GM19452 (cell line): ENCODE measurements at regions not wholly inside any gene's neighbourhood (a gene's known extent, or its start where the extent isn't known, plus 50 kb on each side); places are given as distances from the start of the nearest gene placed in this dataset.
A peak's percentile ranks its signal among the peaks of the same experiment; 100 is the strongest.

Experiments
- ATAC-seq: cut with Tn5 transposase; IDR thresholded peaks from one replicate; pipeline ENCODE4 v1.9.1; 2021; ENCODE audit not compliant: unreplicated experiment

GRCh38 chr17:33964344-33964979 lies 290.6 kb upstream of the CCL2 start:
- peak; percentile 75 for ATAC-seq

- ATAC-seq = no peak
Observed at GRCh38 chr17:33966410-33967059, 288.6 kb upstream of the CCL2 start.

GRCh38 chr17:33967608-33968349 lies 287.3 kb upstream of the CCL2 start:
- no peak for ATAC-seq

GRCh38 chr17:33968350-33969044 lies 286.6 kb upstream of the CCL2 start:
- peak; percentile 55 for ATAC-seq

DNA sequence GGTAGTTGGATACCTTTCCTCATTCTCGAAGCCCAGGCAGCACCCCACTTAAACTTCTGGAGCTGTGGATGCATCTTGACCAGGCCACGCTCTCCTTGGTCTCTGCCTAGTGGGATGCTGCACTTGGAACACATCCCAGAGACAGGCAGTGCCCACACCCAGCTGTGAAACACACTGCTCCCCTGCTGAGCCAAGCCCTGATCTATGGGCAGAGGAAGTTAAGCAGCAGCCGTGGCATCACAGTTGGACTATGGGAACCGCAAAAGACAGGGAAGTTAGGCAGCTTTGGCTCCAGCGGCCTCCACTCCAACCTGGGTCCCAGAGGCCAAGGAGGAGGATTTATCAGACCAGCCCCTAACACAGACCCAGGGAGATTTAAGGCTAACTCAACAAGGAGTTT lies 284.8 kb upstream of the CCL2 start:
- no peak for ATAC-seq

DNA sequence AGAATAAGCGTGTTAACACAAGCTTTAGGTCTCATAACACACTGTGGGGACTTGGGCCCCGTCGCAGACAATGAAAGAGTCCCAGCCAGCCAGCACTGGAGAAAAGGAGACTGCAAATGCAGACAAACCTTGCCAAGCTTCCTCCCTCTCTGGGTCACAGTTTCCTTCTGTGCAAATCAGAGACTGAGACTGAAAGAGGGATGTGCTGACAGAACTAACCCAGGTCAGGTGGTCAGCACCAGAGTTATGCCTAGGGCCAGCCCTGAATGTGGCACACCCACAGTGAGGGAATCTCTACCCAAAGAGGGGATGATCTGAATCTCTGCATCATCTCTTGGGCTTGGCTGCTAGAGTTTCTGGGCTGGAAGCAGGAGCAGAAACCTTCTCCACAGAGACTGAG lies 282.3 kb upstream of the CCL2 start:
- ATAC-seq = no peak

- no peak for ATAC-seq
Observed at GRCh38 chr17:33973491-33973890, 281.6 kb upstream of the CCL2 start.

DNA sequence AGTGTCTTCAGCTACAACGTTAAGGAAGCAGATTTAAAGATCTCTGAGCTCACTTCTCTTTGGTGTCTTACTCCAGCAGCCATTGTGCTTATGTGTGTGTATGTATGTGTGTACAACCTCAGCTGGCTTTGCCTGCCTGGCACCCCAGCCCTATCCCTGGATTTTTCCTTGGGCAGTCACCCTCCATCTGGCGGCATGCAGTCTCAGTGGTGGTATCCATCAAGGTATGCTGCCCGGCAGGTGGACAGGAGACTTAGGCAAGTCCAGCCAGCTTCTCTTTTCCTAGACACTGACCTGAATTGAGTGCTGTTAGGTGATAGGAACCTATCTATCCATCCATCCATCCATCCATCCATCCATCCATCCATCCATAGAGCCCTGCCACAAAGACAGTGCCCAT lies 280.8 kb upstream of the CCL2 start:
- no peak for ATAC-seq

- ATAC-seq = no peak
Observed at GRCh38 chr17:33976831-33977230, 278.3 kb upstream of the CCL2 start.

GRCh38 chr17:33977729-33978514 lies 277.2 kb upstream of the CCL2 start:
- ATAC-seq = no peak

DNA sequence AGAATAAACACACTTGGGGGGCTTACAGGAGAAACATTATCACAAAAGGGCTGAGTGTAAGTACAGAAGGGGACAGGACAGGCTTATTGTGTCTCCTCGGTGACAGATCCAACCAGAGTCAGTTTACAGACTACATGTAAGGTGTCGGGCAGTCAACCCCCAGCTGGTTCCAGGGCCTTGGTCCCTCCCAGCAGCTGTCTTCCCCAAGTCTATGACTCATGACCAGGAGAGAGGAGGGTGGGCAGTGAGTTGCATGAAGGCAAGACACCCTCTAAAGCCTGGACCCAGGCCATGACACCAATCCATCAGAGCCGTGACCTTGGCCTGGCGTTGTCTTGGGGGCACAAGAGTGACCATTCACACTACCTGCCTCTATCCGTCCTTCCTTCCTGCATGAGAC lies 276.2 kb upstream of the CCL2 start:
- no peak for ATAC-seq

DNA sequence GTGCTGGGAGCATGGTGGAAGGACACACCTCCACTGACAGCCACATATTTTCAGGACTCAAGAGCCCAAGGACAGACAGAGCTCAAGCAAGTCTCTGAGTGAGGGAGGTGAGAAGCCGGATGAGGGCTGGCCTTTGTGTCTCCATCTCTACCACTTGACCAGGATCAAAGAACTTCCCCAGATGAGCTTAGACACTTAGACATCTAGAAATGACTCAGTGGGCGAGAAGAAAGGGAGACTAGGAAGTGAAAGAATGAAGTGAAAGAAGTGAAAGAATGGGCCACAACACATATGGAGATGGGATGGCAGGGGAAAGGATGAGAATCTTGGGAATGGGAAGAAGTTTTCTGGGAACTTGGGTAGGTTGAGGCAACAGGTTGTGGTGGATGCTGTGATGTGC lies 274.9 kb upstream of the CCL2 start:
- ATAC-seq = no peak

GRCh38 chr17:33981711-33982601 lies 273.1 kb upstream of the CCL2 start:
- no peak for ATAC-seq

- ATAC-seq = no peak
Observed at GRCh38 chr17:33982909-33983308, 272.2 kb upstream of the CCL2 start.

DNA sequence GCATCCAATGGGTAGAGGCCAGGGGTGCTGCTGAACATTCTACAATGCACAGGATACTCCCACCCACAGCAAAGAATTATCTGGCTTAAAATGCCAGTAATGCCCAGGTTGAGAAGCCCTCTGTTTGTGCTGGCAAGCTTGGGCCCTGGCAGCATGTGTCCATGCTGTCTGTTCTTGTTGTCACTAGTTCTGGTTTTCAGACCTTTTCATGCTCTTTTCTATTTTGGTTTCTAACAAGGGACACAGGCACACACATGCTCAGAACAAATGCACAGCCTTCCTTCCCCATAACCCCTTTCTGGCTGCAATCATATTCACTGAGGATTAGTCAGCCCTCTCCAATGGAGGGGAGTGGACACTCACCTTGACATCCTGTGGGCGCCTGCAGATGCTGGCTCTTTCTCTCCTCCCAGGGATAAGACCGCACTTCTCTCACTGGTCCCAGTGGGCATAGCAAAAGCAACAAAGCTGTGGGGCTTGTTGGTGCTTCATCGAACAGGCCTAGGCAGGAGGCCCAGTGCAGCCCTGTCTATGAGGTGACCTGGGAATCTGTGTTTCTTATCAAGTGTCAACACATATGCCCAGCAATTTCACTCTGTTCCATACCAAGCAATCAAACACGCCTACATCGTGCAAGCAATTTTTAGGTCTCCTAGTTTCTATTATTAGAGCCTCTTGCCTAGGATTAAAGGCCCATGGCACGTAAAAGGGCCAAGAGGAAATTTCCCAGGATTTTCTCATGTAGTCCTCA lies 271.1 kb upstream of the CCL2 start:
- ATAC-seq = no peak

GRCh38 chr17:33986088-33986487 lies 269.0 kb upstream of the CCL2 start:
- no peak for ATAC-seq

- no peak for ATAC-seq
Observed at GRCh38 chr17:33986566-33986965, 268.5 kb upstream of the CCL2 start.

DNA sequence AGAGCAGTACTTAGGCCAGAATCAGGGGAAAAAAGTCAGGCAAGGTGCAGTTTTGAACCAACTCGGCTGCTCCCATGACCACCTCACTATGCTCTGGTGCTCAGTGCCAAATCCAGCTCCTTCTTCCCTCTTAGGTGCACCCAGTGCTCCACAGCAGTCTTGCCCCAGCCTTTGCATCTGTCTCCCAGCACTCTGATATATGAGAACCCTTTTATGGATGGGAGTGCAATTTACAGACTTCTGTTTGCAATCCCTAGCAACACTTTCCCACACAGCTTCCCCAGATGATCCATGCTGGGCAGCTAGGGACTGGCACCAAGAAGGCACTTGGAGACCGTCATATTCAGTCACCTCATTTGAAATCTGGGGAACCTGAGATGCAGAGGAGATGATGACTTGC lies 267.9 kb upstream of the CCL2 start:
- ATAC-seq = no peak
